ENCODE measurements at regions not wholly inside any gene's neighbourhood (a gene's known extent, or its start where the extent isn't known, plus 50 kb on each side); places are given as distances from the start of the nearest gene placed in this dataset.

DNA sequence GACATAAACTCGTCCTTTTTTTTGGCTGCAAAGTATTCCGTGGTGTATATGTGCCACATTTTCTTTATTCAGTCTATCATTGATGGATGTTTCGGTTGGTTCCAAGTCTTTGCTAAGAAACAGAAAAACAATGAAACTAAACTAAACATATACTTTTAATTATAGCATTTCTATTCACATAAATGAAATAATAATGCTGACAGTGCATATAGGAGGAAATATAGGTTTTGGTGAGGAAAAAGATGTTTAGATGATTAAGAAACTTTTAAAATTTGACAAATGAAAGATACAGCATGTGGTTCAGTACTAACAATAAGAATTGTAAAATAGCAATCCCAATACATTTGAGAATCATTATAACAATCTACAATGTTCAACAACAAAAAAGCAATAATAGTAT is 1094.5 kb upstream of the CDH6 start:
- peaks cover 0 to 5% of the 10 kb centered on the region in 2 donors for H3K9me3 ChIP-seq
- DNase-seq: no peak
- no peak overlapping the region for H3K4me3 ChIP-seq
- 69 to 75% methylated on average over 3 of the region's 3 CpGs for WGBS, 2 donors (ENCODE audit: low coverage in 1 of 2)
- in situ Hi-C loops (cut with MboI; ENCODE audit: low pct_ligation_motif_present in 1 of 4, low pct_unique_long_range_greater_than_20kb in 1 of 4, low sequenced_read_pairs in 3 of 4): no loop called here
- no peaks in the 10 kb centered on the region for H3K27me3 ChIP-seq
- H3K27ac ChIP-seq: no peak overlapping the region
- no peaks in the 10 kb centered on the region for H3K36me3 ChIP-seq
- intact Hi-C loops (cut with DNase I; ENCODE audit: low total_unique reads): no loop called here
- TF ChIP-seq POLR2A (IDR thresholded peaks at IDR 0.05) (no peak), EP300 (IDR thresholded peaks at IDR 0.05; ENCODE audit: low read depth) (no peak), POLR2AphosphoS5 (IDR thresholded peaks at IDR 0.05) (no peak)
- TF ChIP-seq, protein P1, sequence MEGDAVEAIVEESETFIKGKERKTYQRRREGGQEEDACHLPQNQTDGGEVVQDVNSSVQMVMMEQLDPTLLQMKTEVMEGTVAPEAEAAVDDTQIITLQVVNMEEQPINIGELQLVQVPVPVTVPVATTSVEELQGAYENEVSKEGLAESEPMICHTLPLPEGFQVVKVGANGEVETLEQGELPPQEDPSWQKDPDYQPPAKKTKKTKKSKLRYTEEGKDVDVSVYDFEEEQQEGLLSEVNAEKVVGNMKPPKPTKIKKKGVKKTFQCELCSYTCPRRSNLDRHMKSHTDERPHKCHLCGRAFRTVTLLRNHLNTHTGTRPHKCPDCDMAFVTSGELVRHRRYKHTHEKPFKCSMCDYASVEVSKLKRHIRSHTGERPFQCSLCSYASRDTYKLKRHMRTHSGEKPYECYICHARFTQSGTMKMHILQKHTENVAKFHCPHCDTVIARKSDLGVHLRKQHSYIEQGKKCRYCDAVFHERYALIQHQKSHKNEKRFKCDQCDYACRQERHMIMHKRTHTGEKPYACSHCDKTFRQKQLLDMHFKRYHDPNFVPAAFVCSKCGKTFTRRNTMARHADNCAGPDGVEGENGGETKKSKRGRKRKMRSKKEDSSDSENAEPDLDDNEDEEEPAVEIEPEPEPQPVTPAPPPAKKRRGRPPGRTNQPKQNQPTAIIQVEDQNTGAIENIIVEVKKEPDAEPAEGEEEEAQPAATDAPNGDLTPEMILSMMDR (IDR thresholded peaks at IDR 0.05): no peak
- H3K4me1 ChIP-seq: no peaks in the 10 kb centered on the region

DNA sequence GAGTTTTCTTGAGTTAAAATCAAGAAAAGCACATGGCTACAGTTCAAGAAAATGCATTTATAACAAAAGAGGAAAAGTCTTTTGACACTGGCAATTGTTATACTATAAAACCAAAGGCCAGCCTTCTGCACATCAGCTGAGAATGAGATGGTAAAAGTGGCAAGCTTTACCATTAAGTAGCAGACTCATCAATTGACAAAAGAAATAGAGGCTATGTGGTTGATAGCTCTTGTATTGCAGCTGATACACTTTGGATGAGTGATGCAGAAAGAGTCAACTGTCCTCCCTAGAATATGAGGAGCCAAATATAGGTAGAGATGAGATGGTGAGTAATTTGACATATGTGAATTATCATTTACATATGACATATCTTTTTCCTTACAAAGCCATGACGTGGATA is 1100.9 kb upstream of the CDH6 start:
- TF ChIP-seq, protein P1 (IDR thresholded peaks at IDR 0.05): no peak
- TF ChIP-seq POLR2A (IDR thresholded peaks at IDR 0.05): no peak
- no peak for TF ChIP-seq EP300 (IDR thresholded peaks at IDR 0.05; ENCODE audit: low read depth)
- no peak for TF ChIP-seq POLR2AphosphoS5 (IDR thresholded peaks at IDR 0.05)
- no peak overlapping the region for H3K27ac ChIP-seq
- no peak for DNase-seq
- H3K36me3 ChIP-seq: no peaks in the 10 kb centered on the region
- H3K4me3 ChIP-seq: no peak overlapping the region
- intact Hi-C loops (cut with DNase I; ENCODE audit: low total_unique reads): no loop called here
- no peaks in the 10 kb centered on the region for H3K4me1 ChIP-seq
- H3K9me3 ChIP-seq: no peaks in the 10 kb centered on the region
- in situ Hi-C loops (cut with MboI; ENCODE audit: low pct_ligation_motif_present in 1 of 4, low pct_unique_long_range_greater_than_20kb in 1 of 4, low sequenced_read_pairs in 3 of 4): no loop called here
- 56 to 60% methylated on average over 1 of the region's 1 CpG for WGBS, 2 donors (ENCODE audit: low coverage in 1 of 2)
- H3K27me3 ChIP-seq: no peaks in the 10 kb centered on the region

DNA sequence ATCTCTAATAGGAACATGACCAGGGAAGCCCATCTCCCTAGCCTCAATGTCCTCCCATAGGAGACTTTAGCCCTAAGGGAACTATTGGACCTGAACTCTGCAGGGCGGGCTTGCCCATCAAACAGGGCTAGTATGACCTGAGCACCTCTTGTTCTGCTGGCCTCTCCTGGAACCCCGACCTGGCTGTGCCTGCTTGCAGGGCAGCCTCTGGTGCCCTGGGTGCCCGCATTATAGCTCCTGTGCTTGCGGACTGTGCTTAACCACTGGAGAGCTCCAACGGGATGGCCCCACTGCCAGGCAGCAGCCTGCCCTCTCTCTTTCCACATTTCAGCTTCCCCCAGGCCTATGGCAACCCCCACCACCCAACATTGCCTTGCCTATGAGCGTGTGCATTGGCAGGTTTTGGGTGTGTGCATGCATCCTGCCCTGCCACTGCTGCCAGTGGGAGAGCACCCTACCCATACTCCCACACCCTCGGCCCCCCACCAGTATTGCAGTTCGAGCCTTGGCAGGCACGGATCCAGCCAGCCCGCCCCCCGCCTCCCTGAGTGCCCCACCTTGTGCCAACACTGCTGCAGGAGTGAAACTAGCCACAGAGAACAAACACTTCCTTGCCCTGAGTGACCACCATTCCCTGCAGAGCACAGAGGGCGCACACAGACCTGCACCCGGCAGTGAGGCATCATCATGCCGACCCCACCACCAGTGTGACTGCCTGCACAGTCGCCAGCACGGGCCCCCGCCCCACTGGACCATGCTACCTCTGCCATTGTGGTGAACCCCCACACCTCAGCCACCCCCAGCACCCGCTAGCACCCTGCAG is 1123.8 kb upstream of the CDH6 start:
- in situ Hi-C loops (cut with MboI; ENCODE audit: low pct_ligation_motif_present in 1 of 4, low pct_unique_long_range_greater_than_20kb in 1 of 4, low sequenced_read_pairs in 3 of 4) (no loop called here), intact Hi-C loops (cut with DNase I; ENCODE audit: low total_unique reads) (no loop called here)
- Histone ChIP-seq H3K4me1 (no peaks in the 10 kb centered on the region), H3K4me3 (no peak overlapping the region), H3K36me3 (no peaks in the 10 kb centered on the region), H3K27me3 (no peaks in the 10 kb centered on the region), H3K9me3 (no peaks in the 10 kb centered on the region), H3K27ac (no peak overlapping the region)
- 79 to 80% methylated on average over 1 to 18 of the region's 18 CpGs for WGBS, 2 donors (ENCODE audit: low coverage in 1 of 2)
- no peak for TF ChIP-seq POLR2AphosphoS5 (IDR thresholded peaks at IDR 0.05)
- no peak for TF ChIP-seq POLR2A (IDR thresholded peaks at IDR 0.05)
- TF ChIP-seq, protein P1 (IDR thresholded peaks at IDR 0.05): no peak
- TF ChIP-seq EP300 (IDR thresholded peaks at IDR 0.05; ENCODE audit: low read depth): no peak
- DNase-seq: no peak

DNA sequence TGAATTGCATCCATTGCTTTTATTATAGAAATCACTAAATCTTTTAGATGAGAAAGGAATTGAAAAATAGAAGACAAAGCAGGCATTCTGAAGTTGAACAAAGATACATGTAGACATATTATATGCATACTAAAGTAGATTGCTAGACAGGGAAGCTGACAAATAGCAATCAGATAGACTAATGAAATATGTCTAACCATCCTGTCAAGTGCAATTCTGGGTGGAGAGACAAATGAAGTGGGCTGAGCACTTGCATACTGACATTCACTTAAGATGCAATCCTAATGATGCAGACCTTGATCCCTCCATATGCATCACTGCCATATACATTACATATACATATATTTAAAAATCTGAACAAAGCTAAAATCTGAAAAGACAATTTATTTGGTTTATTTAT is 1130.0 kb upstream of the CDH6 start:
- H3K36me3 ChIP-seq: no peaks in the 10 kb centered on the region
- TF ChIP-seq, protein P1 (IDR thresholded peaks at IDR 0.05): no peak
- TF ChIP-seq POLR2A (IDR thresholded peaks at IDR 0.05) (no peak), POLR2AphosphoS5 (IDR thresholded peaks at IDR 0.05) (no peak), EP300 (IDR thresholded peaks at IDR 0.05; ENCODE audit: low read depth) (no peak)
- no peak overlapping the region for H3K4me3 ChIP-seq
- no peaks in the 10 kb centered on the region for H3K27me3 ChIP-seq
- H3K4me1 ChIP-seq: no peaks in the 10 kb centered on the region
- in situ Hi-C loops (cut with MboI; ENCODE audit: low pct_ligation_motif_present in 1 of 4, low pct_unique_long_range_greater_than_20kb in 1 of 4, low sequenced_read_pairs in 3 of 4) (no loop called here), intact Hi-C loops (cut with DNase I; ENCODE audit: low total_unique reads) (no loop called here)
- H3K27ac ChIP-seq: no peak overlapping the region
- no peak for DNase-seq
- no peaks in the 10 kb centered on the region for H3K9me3 ChIP-seq
